SK-N-SH (cell line): ENCODE measurements at regions not wholly inside any gene's neighbourhood (a gene's known extent, or its start where the extent isn't known, plus 50 kb on each side); places are given as distances from the start of the nearest gene placed in this dataset.

Experiments used
- FOXJ3 ChIP-seq: sonication (generic); formaldehyde crosslinking; IDR thresholded peaks from 2 replicates; pipeline ENCODE4 v1.5.1; 2020; ENCODE audit warnings: mild to moderate bottlenecking, missing genetic modification reagents
- FOXM1 ChIP-seq: IDR thresholded peaks from 2 replicates; pipeline ENCODE4 v1.4.0; 2012; ENCODE audit warnings: low read depth, mild to moderate bottlenecking
- POLR2AphosphoS5 ChIP-seq: IDR thresholded peaks from 2 replicates; pipeline ENCODE4 v1.6.1; 2012; ENCODE audit warnings: low read depth, low read length
- RFX5 ChIP-seq: IDR thresholded peaks from 2 replicates; pipeline ENCODE4 v1.6.1; 2012; ENCODE audit warnings: mild to moderate bottlenecking, improper control_type of control experiment, low read length
- RXRA ChIP-seq: IDR thresholded peaks from 2 replicates; pipeline ENCODE4 v1.4.0; 2012; ENCODE audit warnings: low read depth, mild to moderate bottlenecking, borderline replicate concordance
- SMC3 ChIP-seq: IDR thresholded peaks from 2 replicates; pipeline ENCODE4 v1.6.1; 2012; ENCODE audit warnings: low read depth, low read length, improper control_type of control experiment
- TAF1 ChIP-seq: IDR thresholded peaks from 2 replicates; pipeline ENCODE4 v1.6.1; 2012; ENCODE audit warnings: low read depth, mild to moderate bottlenecking, low read length, moderate library complexity, borderline replicate concordance
- TEAD4 ChIP-seq: IDR thresholded peaks from 2 replicates; pipeline ENCODE4 v1.4.0; 2012; ENCODE audit warnings: mild to moderate bottlenecking, borderline replicate concordance; ENCODE audit not compliant: insufficient read depth
- TF ChIP-seq, protein P1 (sequence below): fragments of 200-600 bp; sonication (generic); IDR thresholded peaks from 2 replicates; pipeline ENCODE4 v1.6.1; 2017; ENCODE audit warnings: antibody characterized with exemption, mild to moderate bottlenecking, moderate library complexity
- TF ChIP-seq, protein P2 (sequence below): IDR thresholded peaks from 2 replicates; pipeline ENCODE4 v1.4.0; 2012; ENCODE audit warnings: low read depth

DNA sequence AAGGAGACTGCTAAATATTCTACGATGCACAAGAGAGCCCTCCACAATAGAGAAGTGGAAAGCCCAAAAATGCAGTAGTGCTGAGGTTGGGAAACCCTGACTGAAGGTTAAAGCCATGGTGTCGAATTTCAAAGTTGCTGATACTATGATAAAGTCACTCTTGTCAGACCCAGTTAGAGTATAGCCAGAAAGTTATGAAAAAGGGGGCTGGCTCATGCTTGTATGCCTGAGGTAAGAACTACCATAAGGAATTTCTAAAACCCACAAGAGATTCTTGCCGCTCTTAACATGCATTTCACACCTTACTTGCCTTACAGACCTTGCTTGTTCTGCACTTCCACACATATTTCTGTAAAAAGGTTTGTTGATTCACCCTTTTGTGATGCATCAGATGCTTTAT is 184.6 kb downstream of the SLC6A15 start:
- no peak for TF ChIP-seq SMC3
- TF ChIP-seq POLR2AphosphoS5, result no peak
- TF ChIP-seq, protein P1, sequence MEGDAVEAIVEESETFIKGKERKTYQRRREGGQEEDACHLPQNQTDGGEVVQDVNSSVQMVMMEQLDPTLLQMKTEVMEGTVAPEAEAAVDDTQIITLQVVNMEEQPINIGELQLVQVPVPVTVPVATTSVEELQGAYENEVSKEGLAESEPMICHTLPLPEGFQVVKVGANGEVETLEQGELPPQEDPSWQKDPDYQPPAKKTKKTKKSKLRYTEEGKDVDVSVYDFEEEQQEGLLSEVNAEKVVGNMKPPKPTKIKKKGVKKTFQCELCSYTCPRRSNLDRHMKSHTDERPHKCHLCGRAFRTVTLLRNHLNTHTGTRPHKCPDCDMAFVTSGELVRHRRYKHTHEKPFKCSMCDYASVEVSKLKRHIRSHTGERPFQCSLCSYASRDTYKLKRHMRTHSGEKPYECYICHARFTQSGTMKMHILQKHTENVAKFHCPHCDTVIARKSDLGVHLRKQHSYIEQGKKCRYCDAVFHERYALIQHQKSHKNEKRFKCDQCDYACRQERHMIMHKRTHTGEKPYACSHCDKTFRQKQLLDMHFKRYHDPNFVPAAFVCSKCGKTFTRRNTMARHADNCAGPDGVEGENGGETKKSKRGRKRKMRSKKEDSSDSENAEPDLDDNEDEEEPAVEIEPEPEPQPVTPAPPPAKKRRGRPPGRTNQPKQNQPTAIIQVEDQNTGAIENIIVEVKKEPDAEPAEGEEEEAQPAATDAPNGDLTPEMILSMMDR, result no peak
- TF ChIP-seq, protein P2, sequence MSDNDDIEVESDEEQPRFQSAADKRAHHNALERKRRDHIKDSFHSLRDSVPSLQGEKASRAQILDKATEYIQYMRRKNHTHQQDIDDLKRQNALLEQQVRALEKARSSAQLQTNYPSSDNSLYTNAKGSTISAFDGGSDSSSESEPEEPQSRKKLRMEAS, result no peak
- no peak for TF ChIP-seq FOXM1
- TF ChIP-seq FOXJ3, result no peak
- TF ChIP-seq RXRA, result no peak
- TF ChIP-seq TEAD4, result no peak
- no peak for TF ChIP-seq TAF1
- TF ChIP-seq RFX5, result no peak
